H1 (cell line): ENCODE measurements at regions not wholly inside any gene's neighbourhood (a gene's known extent, or its start where the extent isn't known, plus 50 kb on each side); places are given as distances from the start of the nearest gene placed in this dataset.

ENCODE experiments used
- CTCF ChIA-PET: fragments of 300-600 bp; sonication (Branson Sonifier 250); formaldehyde crosslinking; loops from one replicate; lab custom pipeline; 2021; ENCODE audit not compliant: partially characterized antibody; lab: Charles Lee
- POLR2A ChIA-PET: fragments of 300-600 bp; sonication (Branson Sonifier 250); formaldehyde crosslinking; loops from one replicate; lab custom pipeline; 2021; ENCODE audit warnings: inconsistent platforms; ENCODE audit not compliant: partially characterized antibody; lab: Charles Lee
- DNase-seq, 2 experiments: peaks; one replicate each; pipeline versions ENCODE4 v3.0.0 to v3.0.0-alpha.2; 2010 to 2022; ENCODE audit warnings: low spot score in 2 of 2, low read depth in 1 of 2, mixed read lengths in 1 of 2
- FAIRE-seq: peaks from 2 replicates; lab custom pipeline; 2011; peaks lifted over from hg19 to GRCh38; lab: Jason Lieb, UNC
- H2AFZ ChIP-seq: 2 replicates; pipeline ENCODE4 v1.8.1; 2012; ENCODE audit warnings: low read length, inconsistent platforms
- H2AK5ac ChIP-seq: 2 replicates; pipeline ENCODE4 v1.6.1; 2013; ENCODE audit warnings: low read depth, low read length
- H2BK120ac ChIP-seq: replicated peaks from 2 replicates; pipeline ENCODE3; 2013; ENCODE audit warnings: low read depth, low read length, inconsistent platforms
- H2BK12ac ChIP-seq: 2 replicates; pipeline ENCODE4 v1.6.1; 2013; ENCODE audit warnings: low read depth, low read length
- H2BK15ac ChIP-seq: 2 replicates; pipeline ENCODE4 v1.6.1; 2013; ENCODE audit warnings: low read length
- H2BK20ac ChIP-seq: 2 replicates; pipeline ENCODE4 v1.6.1; 2013; ENCODE audit warnings: low read length
- H2BK5ac ChIP-seq: 2 replicates; pipeline ENCODE4 v1.6.1; 2013; ENCODE audit warnings: low read depth, low read length
- H3K14ac ChIP-seq: 2 replicates; pipeline ENCODE4 v1.6.1; 2013; ENCODE audit warnings: inconsistent platforms; ENCODE audit not compliant: insufficient read length
- H3K18ac ChIP-seq: 2 replicates; pipeline ENCODE4 v1.6.1; 2013; ENCODE audit warnings: low read length; ENCODE audit errors: extremely low read depth
- H3K23ac ChIP-seq: 2 replicates; pipeline ENCODE4 v1.6.1; 2013; ENCODE audit warnings: inconsistent platforms; ENCODE audit not compliant: insufficient read length
- H3K23me2 ChIP-seq: 2 replicates; pipeline ENCODE4 v1.6.1; 2013; ENCODE audit warnings: low read depth, low read length
- H3K27ac ChIP-seq: 2 replicates; pipeline ENCODE4 v1.6.1; 2011; ENCODE audit warnings: low read depth, low read length, inconsistent platforms
- H3K27me3 ChIP-seq, 4 experiments: replicated peaks in 1 of 4; 1 replicate in 1 of 4; 2 replicates in 3 of 4; pipeline versions ENCODE4 v1.6.1 to v1.8.1; 2011 to 2013; ENCODE audit warnings: low read length in 3 of 4, mild to moderate bottlenecking in 3 of 4, inconsistent platforms in 2 of 4, mixed read lengths in 2 of 4, moderate library complexity in 1 of 4; ENCODE audit not compliant: control insufficient read depth in 3 of 4, insufficient read depth in 3 of 4; ENCODE audit errors: extremely low read depth in 1 of 4
- H3K36me3 ChIP-seq, 4 experiments: 2 replicates each; pipeline versions ENCODE4 v1.6.1 to v1.8.1; 2011 to 2013; ENCODE audit warnings: mild to moderate bottlenecking in 4 of 4, low read length in 3 of 4, moderate library complexity in 2 of 4, control low read depth in 1 of 4, inconsistent platforms in 1 of 4; ENCODE audit not compliant: insufficient read depth in 4 of 4, control insufficient read depth in 2 of 4
- H3K4ac ChIP-seq: replicated peaks from 2 replicates; pipeline ENCODE3; 2013; ENCODE audit warnings: low read length, low read depth, mixed read lengths, inconsistent platforms; ENCODE audit not compliant: insufficient read length
- H3K4me1 ChIP-seq, 4 experiments: replicated peaks in 1 of 4; 1 replicate in 1 of 4; 2 replicates in 3 of 4; pipeline versions ENCODE4 v1.6.1 to v1.8.1; 2011 to 2013; ENCODE audit warnings: low read length in 3 of 4, inconsistent platforms in 2 of 4, mixed read lengths in 1 of 4; ENCODE audit not compliant: insufficient read depth in 4 of 4, control insufficient read depth in 3 of 4
- H3K4me2 ChIP-seq, 2 experiments: 2 replicates each; pipeline versions ENCODE4 v1.6.1 to v1.8.1; 2011 to 2013; ENCODE audit warnings: low read depth in 2 of 2, low read length in 2 of 2, control low read depth in 1 of 2, inconsistent platforms in 1 of 2, mild to moderate bottlenecking in 1 of 2; ENCODE audit not compliant: insufficient read depth in 1 of 2
- H3K4me3 ChIP-seq, 4 experiments: fragments of 200-600, 300-600 bp in 1 of 4; sonication (generic), shearing (Covaris generic), sonication (Bioruptor Twin) in 1 of 4; 2 replicates each; pipeline versions ENCODE4 v1.5.1 to v1.8.1; 2011 to 2016; ENCODE audit warnings: low read length in 4 of 4, low read depth in 3 of 4, control low read depth in 2 of 4, inconsistent platforms in 2 of 4, mild to moderate bottlenecking in 2 of 4, mixed read lengths in 1 of 4, moderate library complexity in 1 of 4; ENCODE audit not compliant: insufficient read depth in 2 of 4; ENCODE audit errors: extremely low read depth in 1 of 4
- H3K56ac ChIP-seq: replicated peaks from 2 replicates; pipeline ENCODE3; 2013; ENCODE audit warnings: low read depth, mild to moderate bottlenecking, mixed read lengths, low read length, inconsistent platforms; ENCODE audit not compliant: insufficient read length
- H3K79me1 ChIP-seq: 2 replicates; pipeline ENCODE4 v1.6.1; 2013; ENCODE audit warnings: low read depth, low read length, control low read depth
- H3K79me2 ChIP-seq, 2 experiments: 2 replicates each; pipeline versions ENCODE4 v1.6.1 to v1.8.1; 2012 to 2013; ENCODE audit warnings: low read length in 2 of 2, mild to moderate bottlenecking in 2 of 2, inconsistent platforms in 1 of 2; ENCODE audit not compliant: insufficient read depth in 2 of 2, control insufficient read depth in 1 of 2
- H3K9ac ChIP-seq, 4 experiments: replicated peaks in 1 of 4; 1 replicate in 1 of 4; 2 replicates in 3 of 4; pipeline versions ENCODE4 v1.6.1 to v1.8.1; 2011 to 2013; ENCODE audit warnings: low read depth in 3 of 4, low read length in 3 of 4, control low read depth in 2 of 4, mild to moderate bottlenecking in 2 of 4, moderate library complexity in 2 of 4, inconsistent platforms in 1 of 4; ENCODE audit errors: extremely low read depth in 1 of 4
- H3K9me3 ChIP-seq, 2 experiments: 2 replicates each; pipeline versions ENCODE4 v1.6.1 to v1.8.1; 2012 to 2013; ENCODE audit warnings: mild to moderate bottlenecking in 2 of 2, moderate library complexity in 2 of 2, control low read depth in 1 of 2, inconsistent platforms in 1 of 2, low read depth in 1 of 2, low read length in 1 of 2, mixed read lengths in 1 of 2; ENCODE audit not compliant: insufficient read depth in 2 of 2
- H4K20me1 ChIP-seq, 2 experiments: replicated peaks in 1 of 2; 2 replicates each; pipeline versions ENCODE3 to v1.8.1; 2011 to 2013; ENCODE audit warnings: inconsistent platforms in 2 of 2, low read length in 2 of 2, mild to moderate bottlenecking in 1 of 2; ENCODE audit not compliant: insufficient read depth in 2 of 2, control insufficient read depth in 1 of 2
- H4K5ac ChIP-seq: 2 replicates; pipeline ENCODE4 v1.6.1; 2013; ENCODE audit warnings: low read length, low read depth, mixed read lengths, inconsistent platforms; ENCODE audit not compliant: insufficient read length
- H4K8ac ChIP-seq: 2 replicates; pipeline ENCODE4 v1.8.0; 2013; ENCODE audit warnings: mild to moderate bottlenecking, moderate library complexity, low read length, inconsistent platforms; ENCODE audit not compliant: insufficient read depth; ENCODE audit errors: extremely low read depth
- H4K91ac ChIP-seq: replicated peaks from 2 replicates; pipeline ENCODE3; 2013; ENCODE audit warnings: low read length, mixed read lengths, inconsistent platforms; ENCODE audit not compliant: insufficient read length
- BCL11A ChIP-seq, 2 experiments: IDR thresholded peaks; one replicate each; pipeline ENCODE4 v1.6.1; 2011; ENCODE audit warnings: low read depth in 2 of 2, low read length in 2 of 2, mild to moderate bottlenecking in 2 of 2
- CBX5 ChIP-seq: fragments of 300-800, 300-1000 bp; sonication (generic); IDR thresholded peaks from 2 replicates; pipeline ENCODE4 v1.7.1; 2016; ENCODE audit warnings: antibody characterized with exemption, low read length, low read depth
- CEBPB ChIP-seq: IDR thresholded peaks from 2 replicates; pipeline ENCODE4 v1.6.1; 2012; ENCODE audit warnings: low read depth, low read length
- JUN ChIP-seq: IDR thresholded peaks from 2 replicates; pipeline ENCODE4 v1.6.1; 2011; ENCODE audit warnings: low read depth, mild to moderate bottlenecking, improper control_type of control experiment, low read length
- KDM4A ChIP-seq: IDR thresholded peaks from one replicate; pipeline ENCODE4 v1.7.1; 2012; ENCODE audit warnings: low read depth, mild to moderate bottlenecking, moderate library complexity, low read length, inconsistent platforms; ENCODE audit not compliant: severe bottlenecking
- RFX5 ChIP-seq: IDR thresholded peaks from 2 replicates; pipeline ENCODE4 v1.6.1; 2011; ENCODE audit warnings: low read depth, low read length, improper control_type of control experiment, borderline replicate concordance
- RXRA ChIP-seq: IDR thresholded peaks from 2 replicates; pipeline ENCODE4 v1.6.1; 2011; ENCODE audit warnings: low read depth, mild to moderate bottlenecking, low read length, moderate library complexity; ENCODE audit not compliant: insufficient read depth
- SAP30 ChIP-seq: fragments of 300-600 bp; sonication (generic); IDR thresholded peaks from 2 replicates; pipeline ENCODE4 v1.7.1; 2012; ENCODE audit warnings: low read length, moderate library complexity, mild to moderate bottlenecking, inconsistent platforms; ENCODE audit not compliant: insufficient read depth, insufficient replicate concordance
- SRF ChIP-seq: IDR thresholded peaks from 2 replicates; pipeline ENCODE4 v1.6.1; 2011; ENCODE audit warnings: mild to moderate bottlenecking, low read depth, low read length, moderate library complexity
- TAF7 ChIP-seq: optimal IDR thresholded peaks from 2 replicates; pipeline ENCODE3; 2011; ENCODE audit warnings: low read depth, mild to moderate bottlenecking, inconsistent platforms, low read length, moderate library complexity, borderline replicate concordance
- TCF12 ChIP-seq: IDR thresholded peaks from 2 replicates; pipeline ENCODE4 v1.6.1; 2011; ENCODE audit warnings: low read depth, mild to moderate bottlenecking, low read length
- TF ChIP-seq, protein P1 (sequence below), 3 experiments: IDR thresholded peaks; 1 replicate in 2 of 3; 2 replicates in 1 of 3; pipeline versions ENCODE4 v1.5.1 to v1.6.1; 2011; ENCODE audit warnings: low read length in 3 of 3, mild to moderate bottlenecking in 3 of 3, inconsistent platforms in 2 of 3, low read depth in 1 of 3, moderate library complexity in 1 of 3; ENCODE audit not compliant: insufficient read depth in 1 of 3; ENCODE audit errors: control extremely low read depth in 1 of 3
- TF ChIP-seq, protein P2 (sequence below): IDR thresholded peaks from 2 replicates; pipeline ENCODE4 v1.6.1; 2012; ENCODE audit warnings: inconsistent platforms

DNA sequence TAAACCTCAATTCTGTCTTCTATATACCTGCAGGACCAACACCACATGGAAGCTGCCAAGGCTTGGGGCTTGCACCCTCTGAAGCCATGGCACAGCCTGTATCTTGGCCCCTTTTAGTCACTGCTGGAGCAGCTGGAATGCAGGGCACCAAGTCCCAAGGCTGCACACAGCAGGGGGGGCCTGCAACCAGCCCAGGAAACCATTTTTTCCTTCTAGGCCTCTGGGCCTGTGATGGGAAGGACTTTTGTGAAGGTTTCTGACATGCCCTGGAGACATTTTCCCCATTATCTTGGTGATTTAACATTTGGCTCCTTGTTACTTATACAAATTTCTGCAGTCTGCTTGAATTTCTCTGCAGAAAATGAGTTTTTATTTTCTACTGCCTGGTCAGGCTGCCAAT, 123.2 kb upstream of the PCGF5 start:
- DNase-seq (no peak), FAIRE-seq (no peak)
- Histone ChIP-seq H3K56ac (no peak overlapping the region), H3K14ac (no peak overlapping the region), H4K5ac (no peak overlapping the region), H3K79me2 (no peaks in the 10 kb centered on the region), H2BK12ac (no peak overlapping the region), H3K4me1 (no peaks in the 10 kb centered on the region), H3K36me3 (no peaks in the 10 kb centered on the region), H3K27me3 (no peaks in the 10 kb centered on the region), H4K8ac (no peak overlapping the region), H3K27ac (no peak overlapping the region), H2BK20ac (no peak overlapping the region), H3K4ac (no peak overlapping the region), H4K91ac (no peak overlapping the region), H2BK15ac (no peak overlapping the region), H3K4me2 (no peak overlapping the region), H4K20me1 (no peaks in the 10 kb centered on the region), H2AFZ (no peak overlapping the region), H3K9me3 (peaks cover 33 to 40% of the 10 kb centered on the region in 2 experiments), H3K23me2 (no peaks in the 10 kb centered on the region), H3K79me1 (no peaks in the 10 kb centered on the region), H3K9ac (no peak overlapping the region), H2BK120ac (no peak overlapping the region), H3K23ac (no peak overlapping the region), H3K4me3 (no peak overlapping the region), H3K18ac (no peak overlapping the region), H2AK5ac (no peak overlapping the region), H2BK5ac (no peak overlapping the region)
- POLR2A ChIA-PET: no interaction called here
- CTCF ChIA-PET: no interaction called here
- TF ChIP-seq SRF: no peak
- TF ChIP-seq JUN: no peak
- no peak for TF ChIP-seq RFX5
- TF ChIP-seq CEBPB: no peak
- TF ChIP-seq, protein P1, sequence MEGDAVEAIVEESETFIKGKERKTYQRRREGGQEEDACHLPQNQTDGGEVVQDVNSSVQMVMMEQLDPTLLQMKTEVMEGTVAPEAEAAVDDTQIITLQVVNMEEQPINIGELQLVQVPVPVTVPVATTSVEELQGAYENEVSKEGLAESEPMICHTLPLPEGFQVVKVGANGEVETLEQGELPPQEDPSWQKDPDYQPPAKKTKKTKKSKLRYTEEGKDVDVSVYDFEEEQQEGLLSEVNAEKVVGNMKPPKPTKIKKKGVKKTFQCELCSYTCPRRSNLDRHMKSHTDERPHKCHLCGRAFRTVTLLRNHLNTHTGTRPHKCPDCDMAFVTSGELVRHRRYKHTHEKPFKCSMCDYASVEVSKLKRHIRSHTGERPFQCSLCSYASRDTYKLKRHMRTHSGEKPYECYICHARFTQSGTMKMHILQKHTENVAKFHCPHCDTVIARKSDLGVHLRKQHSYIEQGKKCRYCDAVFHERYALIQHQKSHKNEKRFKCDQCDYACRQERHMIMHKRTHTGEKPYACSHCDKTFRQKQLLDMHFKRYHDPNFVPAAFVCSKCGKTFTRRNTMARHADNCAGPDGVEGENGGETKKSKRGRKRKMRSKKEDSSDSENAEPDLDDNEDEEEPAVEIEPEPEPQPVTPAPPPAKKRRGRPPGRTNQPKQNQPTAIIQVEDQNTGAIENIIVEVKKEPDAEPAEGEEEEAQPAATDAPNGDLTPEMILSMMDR (IDR thresholded peaks at IDR 0.05; ENCODE audit: control extremely low read depth in 1 of 3, insufficient read depth in 1 of 3, low read depth in 1 of 3, low read length in 3 of 3): no peak
- no peak for TF ChIP-seq RXRA
- TF ChIP-seq TCF12: no peak
- no peak for TF ChIP-seq TAF7
- TF ChIP-seq, protein P2, sequence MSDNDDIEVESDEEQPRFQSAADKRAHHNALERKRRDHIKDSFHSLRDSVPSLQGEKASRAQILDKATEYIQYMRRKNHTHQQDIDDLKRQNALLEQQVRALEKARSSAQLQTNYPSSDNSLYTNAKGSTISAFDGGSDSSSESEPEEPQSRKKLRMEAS: no peak
- no peak for TF ChIP-seq BCL11A (IDR thresholded peaks at IDR 0.05; ENCODE audit: low read depth in 2 of 2, low read length in 2 of 2)
- TF ChIP-seq SAP30: no peak
- TF ChIP-seq KDM4A: no peak
- no peak for TF ChIP-seq CBX5
